Right lobe of liver (tissue), 6 donors: ENCODE measurements at regions not wholly inside any gene's neighbourhood (a gene's known extent, or its start where the extent isn't known, plus 50 kb on each side); places are given as distances from the start of the nearest gene placed in this dataset.
A peak's percentile ranks its signal among the peaks of the same experiment; 100 is the strongest.

Source experiments
- ATAC-seq, 4 donors: fragments of 200-7000 bp; cut with Tn5 transposase; one replicate each; pipeline ENCODE4 v1.9.1; 2020; ENCODE audit warnings: mild to moderate bottlenecking in 4 of 4, moderate library complexity in 4 of 4
- DNase-seq, 3 donors: peaks; one replicate each; pipeline ENCODE4 v3.0.0-alpha.2; 2020
- H3K27ac ChIP-seq, 3 donors: fragments of 200-600 bp; one replicate each; pipeline ENCODE4 v1.8.0; 2022
- H3K27me3 ChIP-seq, 2 donors: fragments of 200-600 bp; one replicate each; pipeline ENCODE4 v1.8.0; 2022
- H3K36me3 ChIP-seq, 4 donors: fragments of 200-600 bp; sonication (generic) in 1 of 4; one replicate each; pipeline versions ENCODE4 v1.5.1 to v1.8.0; 2017 to 2022; ENCODE audit warnings: control low read depth in 1 of 4
- H3K4me1 ChIP-seq, 4 donors: fragments of 200-600 bp; sonication (generic) in 1 of 4; one replicate each; pipeline versions ENCODE4 v1.5.1 to v1.8.0; 2017 to 2022; ENCODE audit warnings: control low read depth in 1 of 4
- H3K4me3 ChIP-seq, 3 donors: fragments of 200-600 bp; one replicate each; pipeline ENCODE4 v1.8.0; 2022
- H3K9me3 ChIP-seq, 4 donors: fragments of 200-600 bp; sonication (generic) in 1 of 4; one replicate each; pipeline versions ENCODE4 v1.5.1 to v1.8.0; 2017 to 2022; ENCODE audit warnings: control low read depth in 1 of 4
- CTCF ChIP-seq, 4 donors: fragments of 200-600 bp in 3 of 4; fragments of 450-650 bp in 1 of 4; IDR thresholded peaks; one replicate each; pipeline versions ENCODE4 v1.5.1 to v1.8.0; 2016 to 2022; ENCODE audit warnings: antibody characterized with exemption in 4 of 4, mild to moderate bottlenecking in 2 of 4
- POLR2A ChIP-seq: fragments of 450-650 bp; IDR thresholded peaks from one replicate; pipeline ENCODE4 v1.6.1; 2017; ENCODE audit warnings: antibody characterized with exemption, mild to moderate bottlenecking
- WGBS: methylation state at CpG from one replicate; pipeline ENCODE4 v1.1.6; 2018; ENCODE audit warnings: low coverage, low lambda C conversion rate; ENCODE audit not compliant: insufficient coverage; ENCODE audit errors: missing lambda C conversion rate; 5-methylcytosine and 5-hydroxymethylcytosine counted together
- intact Hi-C, 2 donors: fragments of 100-400 bp; cut with DNase I; formaldehyde crosslinking; loops; one replicate each; pipeline versions ENCODE4 v1.11.2 to v1.14.1; 2022
- donor health status: DM: no; HTN: yes; CAD: no.
- donor health status: DM: no; HTN: no; CAD: no.
- donor health status: DM: no; HTN: no; CAD: no.
- donor health status: DM: no; HTN: yes; CAD: no.
- donor health status: DM: no; HTN: yes; CAD: no.

GRCh38 chr14:98808494-98809407 lies 463.2 kb downstream of the BCL11B start:
- ATAC-seq (no peak), DNase-seq (no peak)

GRCh38 chr14:98816195-98816594 lies 455.8 kb downstream of the BCL11B start:
- 69% methylated on average over 4 of the region's 8 CpGs for WGBS
- DNase-seq = no peak
- TF ChIP-seq CTCF (IDR thresholded peaks at IDR 0.05) (no peak), POLR2A (no peak)
- Histone ChIP-seq H3K27me3 (no peaks in the 10 kb centered on the region), H3K36me3 (no peaks in the 10 kb centered on the region), H3K4me3 (no peak overlapping the region), H3K27ac (no peak overlapping the region), H3K4me1 (no peaks in the 10 kb centered on the region), H3K9me3 (no peaks in the 10 kb centered on the region)
- no peak for ATAC-seq
- intact Hi-C loops = no loop called here

More at GRCh38 chr14:98808494-98809407, 463.2 kb downstream of the BCL11B start:
- Histone ChIP-seq H3K27me3 (no peaks in the 10 kb centered on the region), H3K4me3 (no peak overlapping the region), H3K9me3 (no peaks in the 10 kb centered on the region), H3K27ac (no peak overlapping the region), H3K4me1 (no peaks in the 10 kb centered on the region), H3K36me3 (no peaks in the 10 kb centered on the region)
- WGBS = 43% methylated on average over 11 of the region's 12 CpGs
- no peak for TF ChIP-seq CTCF (IDR thresholded peaks at IDR 0.05)
- no peak for TF ChIP-seq POLR2A
- intact Hi-C loops = no loop called here

- ATAC-seq (no peak), DNase-seq (no peak)
- H3K36me3 ChIP-seq = no peaks in the 10 kb centered on the region
- H3K4me3 ChIP-seq = no peak overlapping the region
- no peaks in the 10 kb centered on the region for H3K9me3 ChIP-seq
- TF ChIP-seq POLR2A (no peak), CTCF (IDR thresholded peaks at IDR 0.05) (no peak)
- H3K27me3 ChIP-seq = no peaks in the 10 kb centered on the region
- H3K4me1 ChIP-seq = no peaks in the 10 kb centered on the region
- no peak overlapping the region for H3K27ac ChIP-seq
- WGBS = 57% methylated on average over 7 of the region's 7 CpGs
- intact Hi-C loops = no loop called here
Observed at GRCh38 chr14:98816720-98817119, 455.3 kb downstream of the BCL11B start.

DNA sequence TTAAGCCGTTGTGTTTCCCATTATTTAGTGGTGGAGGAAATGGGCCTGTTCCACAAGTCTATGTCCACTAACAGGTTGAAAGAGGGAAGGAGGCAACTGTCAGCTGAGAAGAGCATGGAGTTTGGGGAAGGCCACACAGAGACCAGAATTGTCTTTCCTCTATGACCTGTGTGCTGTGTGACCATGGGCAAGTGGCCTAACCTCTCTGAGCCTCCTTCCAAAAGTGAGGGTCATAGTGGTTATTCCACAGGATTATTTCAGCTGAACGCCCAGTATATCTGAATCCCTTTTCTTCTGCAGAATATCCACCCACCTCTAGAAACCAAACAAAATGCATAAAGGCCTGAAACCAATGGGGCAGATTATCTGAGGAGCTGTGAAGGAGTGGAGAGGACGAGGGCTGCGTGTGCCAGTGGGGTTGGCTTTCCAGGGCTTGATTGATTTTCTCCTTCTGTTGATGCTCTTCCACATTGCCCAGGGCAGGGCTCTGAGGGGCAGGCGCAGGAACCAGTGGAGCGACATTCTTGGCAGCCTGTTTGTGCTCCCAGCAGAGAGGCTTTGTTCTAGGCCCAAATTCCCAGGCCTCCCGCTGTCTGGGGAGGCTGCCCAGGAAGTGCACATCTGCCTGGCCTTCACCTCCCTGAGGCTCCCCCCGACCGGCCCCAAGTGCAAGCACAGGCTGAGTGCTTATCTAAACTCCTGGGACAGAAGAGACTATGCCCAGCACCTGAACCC lies 452.7 kb downstream of the BCL11B start:
- TF ChIP-seq CTCF (IDR thresholded peaks at IDR 0.05) (no peak), POLR2A (no peak)
- Histone ChIP-seq H3K4me1 (no peaks in the 10 kb centered on the region), H3K36me3 (no peaks in the 10 kb centered on the region), H3K4me3 (no peak overlapping the region), H3K27me3 (no peaks in the 10 kb centered on the region), H3K9me3 (no peaks in the 10 kb centered on the region), H3K27ac (no peak overlapping the region)
- WGBS = 31% methylated on average over 4 of the region's 9 CpGs
- intact Hi-C loops = no loop called here
- peak in 2 of 4 donors; percentile 34 to 54 for ATAC-seq
- no peak for DNase-seq
